HepG2 (cell line): ENCODE measurements at regions not wholly inside any gene's neighbourhood (a gene's known extent, or its start where the extent isn't known, plus 50 kb on each side); places are given as distances from the start of the nearest gene placed in this dataset.

ENCODE experiments used
- CTCF ChIP-seq: sonication (generic); formaldehyde crosslinking; IDR thresholded peaks from 2 replicates; pipeline ENCODE4 v1.5.0; 2020; ENCODE audit warnings: mild to moderate bottlenecking, missing genetic modification reagents, moderate library complexity
- EZH2 ChIP-seq: conservative IDR thresholded peaks from 2 replicates; pipeline ENCODE4 v1.6.1; 2012; ENCODE audit warnings: mild to moderate bottlenecking, low read depth, low read length, moderate library complexity
- HOXA7 ChIP-seq: sonication (generic); formaldehyde crosslinking; IDR thresholded peaks from 2 replicates; pipeline ENCODE4 v1.8.1; 2022; ENCODE audit warnings: mild to moderate bottlenecking, missing genetic modification reagents, moderate library complexity
- MIXL1 ChIP-seq: IDR thresholded peaks from 2 replicates; pipeline ENCODE4 v1.6.1; 2016
- RNF219 ChIP-seq: sonication (generic); formaldehyde crosslinking; IDR thresholded peaks from 2 replicates; pipeline ENCODE4 v1.5.0; 2020; ENCODE audit warnings: mild to moderate bottlenecking, missing genetic modification reagents
- ZNF543 ChIP-seq: sonication (generic); formaldehyde crosslinking; IDR thresholded peaks from 2 replicates; pipeline ENCODE4 v1.4.0; 2020; ENCODE audit warnings: mild to moderate bottlenecking, missing genetic modification reagents
- ZNF549 ChIP-seq: sonication (generic); formaldehyde crosslinking; IDR thresholded peaks from 2 replicates; pipeline ENCODE4 v1.5.0; 2020; ENCODE audit warnings: missing genetic modification reagents
- ZNF616 ChIP-seq: sonication (generic); formaldehyde crosslinking; IDR thresholded peaks from 2 replicates; pipeline ENCODE4 v1.5.0; 2020; ENCODE audit warnings: low read depth, mild to moderate bottlenecking, missing genetic modification reagents
- ZNF672 ChIP-seq: sonication (generic); formaldehyde crosslinking; IDR thresholded peaks from 2 replicates; pipeline ENCODE4 v1.8.1; 2022; ENCODE audit warnings: missing genetic modification reagents
- ZNF687 ChIP-seq: sonication (generic); formaldehyde crosslinking; IDR thresholded peaks from 2 replicates; pipeline ENCODE4 v1.5.1; 2020; ENCODE audit warnings: mild to moderate bottlenecking, missing genetic modification reagents, moderate library complexity

GRCh38 chr15:35136321-35137189, 51.5 kb upstream of the NANOGP8 start:
- TF ChIP-seq ZNF687, result no peak
- no peak for TF ChIP-seq HOXA7
- no peak for TF ChIP-seq MIXL1
- no peak for TF ChIP-seq ZNF549 (CRISPR knock-in tag)
- no peak for TF ChIP-seq ZNF672
- TF ChIP-seq CTCF (CRISPR knock-in tag), result no peak
- TF ChIP-seq ZNF543 (CRISPR knock-in tag), result no peak
- TF ChIP-seq EZH2, result no peak
- TF ChIP-seq RNF219, result no peak
- no peak for TF ChIP-seq ZNF616
